ENCODE measurements at regions not wholly inside any gene's neighbourhood (a gene's known extent, or its start where the extent isn't known, plus 50 kb on each side); places are given as distances from the start of the nearest gene placed in this dataset.
A peak's percentile ranks its signal among the peaks of the same experiment; 100 is the strongest.

DNA sequence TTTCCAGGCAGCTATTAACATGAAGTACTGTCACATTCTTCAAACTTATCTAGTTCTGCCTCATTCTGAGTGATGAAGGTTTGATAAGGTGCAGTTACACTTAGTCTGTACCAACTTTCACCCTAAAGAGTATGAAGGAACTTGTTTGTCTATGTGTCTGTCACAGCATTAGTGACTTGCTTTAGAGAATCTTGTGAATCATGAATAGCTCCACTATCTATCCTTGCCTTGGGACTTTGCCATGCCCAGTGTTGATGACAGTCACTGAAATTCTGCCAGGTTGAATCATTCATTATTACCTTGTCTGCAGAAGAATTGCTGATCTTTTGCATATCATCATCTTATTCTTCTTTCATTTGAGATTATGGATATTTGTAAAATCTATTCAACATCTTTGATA is 50.9 kb upstream of the A1CF start:
- no peak for DNase-seq

DNA sequence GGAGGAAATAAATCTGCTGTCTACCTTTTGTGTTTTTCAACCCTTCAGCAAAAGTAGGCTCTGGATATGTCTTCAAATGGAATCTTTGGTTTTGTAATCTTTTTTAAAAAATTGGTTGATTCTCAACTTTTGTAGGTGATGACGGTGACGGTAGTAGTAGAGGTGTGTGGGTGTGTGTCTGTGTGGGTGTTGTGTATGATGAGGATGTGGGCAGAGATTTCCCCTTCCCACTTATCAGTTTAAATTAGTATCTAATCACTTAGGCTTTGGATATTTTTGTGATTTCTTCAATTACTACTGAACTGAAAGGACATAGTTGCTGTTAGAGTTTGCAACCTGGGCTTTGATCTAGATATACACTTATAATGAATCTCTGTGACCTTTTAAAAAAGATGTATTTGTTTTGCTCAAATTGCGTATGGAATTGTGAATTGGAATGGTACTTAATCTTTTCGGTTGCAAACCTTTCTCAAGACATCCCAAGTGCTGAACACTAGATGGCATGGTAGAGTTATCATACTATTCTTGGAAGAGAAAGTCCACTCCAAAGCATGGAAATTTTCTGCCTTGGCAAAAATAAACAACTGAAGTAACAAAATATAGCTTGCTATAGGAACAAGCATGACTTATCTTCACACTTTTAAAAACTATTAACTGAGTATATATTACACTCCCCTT is 51.9 kb upstream of the A1CF start:
- DNase-seq, result no peak

DNA sequence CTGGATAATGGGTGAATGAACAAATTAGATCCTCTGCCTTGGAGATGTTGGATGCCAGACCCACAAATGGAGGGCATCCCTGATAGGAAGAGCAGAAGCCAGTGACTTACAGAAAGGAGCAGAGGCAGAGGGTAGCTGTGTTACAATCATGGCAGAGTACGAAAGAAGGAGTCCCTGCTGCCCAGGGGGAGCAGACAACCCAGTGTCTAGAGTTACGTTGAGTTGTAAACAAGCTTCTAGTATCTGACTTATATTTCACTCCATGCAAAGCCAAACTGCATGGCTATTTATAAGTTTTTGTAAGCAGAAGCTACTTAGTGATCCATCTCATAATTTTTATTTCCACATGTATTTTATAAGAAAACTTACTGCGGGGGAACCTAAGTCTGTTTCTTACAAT is 56.2 kb upstream of the A1CF start:
- DNase-seq, result no peak

DNA sequence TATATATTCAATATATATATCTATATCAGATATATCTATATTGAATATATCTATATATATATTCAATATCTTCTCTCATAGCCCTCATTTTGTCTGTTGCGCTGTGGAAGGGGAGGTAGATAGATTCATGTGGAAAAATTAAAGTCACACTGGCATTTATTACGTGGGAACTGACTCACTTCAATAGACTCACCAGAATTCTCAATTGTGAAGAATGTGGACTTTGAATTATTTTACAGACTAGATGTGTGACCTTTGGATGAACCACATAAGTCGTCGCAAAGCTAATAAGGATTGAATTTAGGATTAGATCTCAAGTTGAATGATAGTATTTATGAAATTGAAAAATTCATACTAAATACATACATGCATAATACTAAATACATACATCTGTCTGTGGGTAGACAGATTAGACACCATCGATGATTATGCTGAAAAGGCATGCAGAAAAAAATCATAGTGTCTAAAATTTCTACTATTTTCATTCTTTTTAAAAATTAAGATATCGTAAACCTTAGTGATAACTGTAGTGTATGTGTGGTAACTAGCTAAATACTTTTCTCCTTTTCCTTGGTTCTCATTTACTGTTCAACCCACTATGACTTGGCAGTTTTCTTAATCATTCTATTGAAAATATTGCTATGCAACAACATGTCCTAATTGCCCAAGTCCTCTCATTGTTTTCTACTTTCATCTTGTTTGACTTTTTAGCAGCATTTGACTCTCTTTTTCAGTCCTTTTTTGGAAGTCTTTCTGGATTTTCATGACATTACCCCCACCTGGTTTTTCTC is 61.8 kb upstream of the A1CF start:
- DNase-seq, result no peak

DNA sequence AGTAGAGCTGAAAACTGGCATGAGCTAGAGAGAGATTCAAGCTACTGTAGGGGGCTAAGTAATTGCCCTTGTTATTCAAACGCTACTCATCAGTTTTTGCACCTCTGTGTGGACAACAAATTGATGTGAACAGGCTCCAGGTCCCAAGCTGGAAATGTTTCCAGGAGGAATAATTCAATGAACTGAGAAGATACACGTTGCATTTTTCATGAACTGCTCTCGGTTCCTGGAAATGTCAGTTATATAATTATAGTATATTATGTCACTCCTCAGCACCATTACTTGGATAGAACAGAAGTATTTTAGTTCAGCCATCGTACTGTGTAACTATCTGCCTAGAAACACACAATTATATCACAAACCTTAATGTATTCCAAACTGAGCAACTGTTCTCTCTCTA is 65.9 kb upstream of the A1CF start:
- DNase-seq, result no peak

DNA sequence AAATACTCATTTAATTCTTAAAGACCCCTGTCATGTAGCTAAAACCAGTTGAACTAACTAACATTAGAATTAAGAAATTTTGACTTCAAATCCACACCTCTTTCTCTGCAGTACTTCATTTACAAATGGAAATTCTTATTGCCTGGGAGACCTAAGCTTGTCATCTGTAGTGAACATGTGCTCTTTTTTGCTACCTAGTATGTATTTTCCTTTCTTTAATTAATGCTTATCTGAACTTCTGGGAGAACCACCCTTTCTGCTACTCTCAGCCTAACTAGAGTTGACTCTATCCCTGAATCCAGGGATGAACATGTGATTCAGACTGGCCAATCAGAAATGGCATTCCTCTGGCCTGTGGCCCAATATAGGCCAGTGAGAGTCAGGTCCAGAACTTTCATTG is 75.9 kb upstream of the A1CF start:
- no peak for DNase-seq

DNA sequence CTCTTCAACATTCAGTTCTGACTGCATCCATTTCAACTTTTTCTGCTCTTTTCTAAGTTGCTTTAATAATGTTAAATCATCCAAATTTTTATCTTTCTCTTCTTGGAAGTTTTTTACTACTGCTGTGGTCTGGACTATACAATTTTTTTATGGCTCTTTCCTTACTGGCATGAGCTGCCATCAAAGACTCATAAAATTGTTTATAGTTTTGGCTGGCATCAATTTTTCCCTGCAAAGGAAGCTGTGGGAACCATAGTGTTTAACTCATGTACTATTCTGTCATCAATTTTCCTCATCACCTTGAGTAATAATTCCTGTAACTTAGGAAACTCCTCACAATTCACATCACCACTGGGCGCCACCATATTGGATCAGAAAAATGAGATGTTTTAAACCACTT is 77.6 kb upstream of the A1CF start:
- DNase-seq, result no peak

DNA sequence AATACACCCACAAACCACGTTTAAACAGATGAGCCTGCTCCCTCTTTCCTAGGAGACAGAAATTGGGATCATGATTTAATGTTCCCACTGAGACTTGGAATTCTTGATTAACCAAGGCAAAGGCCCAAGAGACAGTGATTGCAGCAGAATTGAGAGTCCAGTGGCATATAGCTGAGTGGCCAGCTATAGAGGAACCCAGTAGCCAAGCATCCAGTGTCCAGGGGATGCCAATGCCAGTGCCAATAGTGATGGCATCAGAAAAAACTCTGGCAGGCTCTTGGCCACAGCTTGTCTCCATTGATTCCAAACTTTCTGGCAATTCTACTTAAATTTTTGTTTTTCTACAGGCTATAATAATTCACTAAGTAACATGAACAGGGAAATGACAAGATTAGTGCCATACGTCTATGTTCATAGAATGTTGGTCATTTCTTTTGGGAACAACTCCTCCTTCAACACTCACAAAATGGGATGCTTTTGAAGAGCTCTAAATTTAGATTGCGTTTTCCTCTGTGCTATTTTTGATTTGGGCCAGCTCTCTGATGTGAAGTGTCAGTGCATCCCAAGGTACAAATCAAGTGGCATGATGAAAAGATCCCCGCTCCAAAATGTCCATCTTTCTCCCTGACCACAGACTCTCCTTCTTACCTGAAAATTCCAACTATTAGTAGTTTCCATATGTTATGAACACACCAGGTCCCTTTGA is 83.1 kb upstream of the A1CF start:
- DNase-seq, result no peak

DNA sequence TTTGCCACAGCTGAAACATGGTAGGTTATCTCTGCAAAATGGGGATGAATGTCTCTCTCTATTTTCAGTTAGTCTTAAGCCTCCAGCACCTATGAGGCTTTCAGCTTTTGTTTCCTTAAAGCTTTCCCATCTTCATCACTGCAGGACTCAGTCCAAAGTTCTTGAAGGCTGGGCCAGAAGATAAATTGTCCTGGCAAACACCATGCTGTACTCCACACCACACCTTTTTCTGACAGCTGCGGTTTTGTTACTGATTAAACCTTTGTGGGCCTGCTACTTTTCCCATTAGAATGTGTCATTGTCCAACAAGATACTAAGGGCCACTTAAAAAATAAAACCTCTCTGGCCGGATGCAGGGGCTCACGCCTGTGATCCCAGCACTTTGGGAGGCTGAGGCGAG is 87.2 kb upstream of the A1CF start:
- no peak for DNase-seq

DNA sequence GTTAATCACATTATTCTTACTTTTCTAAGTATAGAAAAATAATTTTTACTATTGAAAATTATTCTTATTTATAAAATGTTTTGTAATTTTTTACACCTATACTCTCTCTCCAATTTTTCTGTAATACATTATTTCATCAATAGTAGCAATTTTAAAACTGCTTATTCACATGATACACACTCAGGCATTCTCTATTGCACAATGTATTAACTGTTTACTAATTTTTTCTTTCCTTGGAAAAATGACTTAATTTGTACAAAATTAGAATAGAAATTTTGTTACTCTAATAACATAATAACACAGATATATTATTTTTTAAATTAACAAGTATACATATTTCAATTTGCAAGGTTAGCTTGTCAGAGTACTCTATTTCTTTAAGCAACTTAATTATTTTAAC is 92.9 kb upstream of the PRKG1 start:
- DNase-seq, result no peak

DNA sequence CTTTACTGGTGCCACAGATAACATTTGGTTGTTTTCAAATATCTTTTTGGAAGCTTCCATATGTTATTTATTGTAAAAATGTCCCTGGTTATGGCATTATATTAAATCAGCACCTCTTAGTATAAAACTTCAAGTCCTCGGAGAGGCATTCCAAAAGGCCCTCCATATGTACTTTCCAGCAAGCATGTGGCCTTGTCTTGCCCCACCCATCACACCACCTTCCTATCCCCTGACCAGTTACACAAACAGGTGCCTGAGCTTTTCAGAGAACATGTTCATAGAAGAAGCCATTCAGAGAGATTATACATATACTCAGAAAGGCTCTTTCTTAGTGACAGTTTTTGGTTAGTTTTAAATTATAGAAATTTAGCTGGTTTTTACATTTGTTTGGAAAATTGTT is 92.4 kb upstream of the PRKG1 start:
- no peak for DNase-seq

DNA sequence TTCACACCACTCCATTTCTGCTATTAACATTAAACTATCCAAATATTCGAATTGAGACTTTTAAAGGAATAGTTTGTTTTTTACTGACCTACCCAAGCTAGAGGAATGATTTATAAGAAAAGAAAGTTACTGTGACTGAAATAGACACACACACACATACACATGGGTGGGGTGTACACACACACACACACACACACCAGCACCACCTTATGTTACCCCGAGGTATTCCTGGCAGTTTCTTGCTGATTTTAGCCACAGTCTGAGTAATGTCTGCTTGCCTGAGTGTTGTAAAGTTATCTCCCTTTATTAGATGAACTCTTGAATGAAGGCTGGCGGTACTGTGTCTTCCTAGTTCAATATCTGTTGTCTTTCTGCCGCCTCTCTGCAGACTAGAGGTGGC is 91.3 kb upstream of the PRKG1 start:
- DNase-seq, result no peak

DNA sequence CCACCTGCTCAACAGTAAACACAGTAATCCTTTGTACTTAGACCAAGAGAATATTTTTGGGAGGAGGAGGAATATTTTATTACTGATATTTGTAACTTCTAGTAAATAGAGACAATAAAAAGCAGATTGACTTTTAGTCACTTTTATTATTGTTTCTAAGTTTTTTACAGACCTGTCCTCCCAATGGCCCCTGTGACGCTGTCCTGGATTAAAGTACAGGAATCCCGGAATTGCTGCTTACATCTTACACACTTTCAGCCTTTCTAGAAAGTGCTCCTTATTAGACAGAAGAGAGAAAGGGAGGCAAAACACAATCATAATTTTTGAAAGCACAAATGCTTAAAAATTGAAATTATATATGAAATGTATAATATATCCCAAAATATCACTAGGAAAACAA is 86.4 kb upstream of the PRKG1 start:
- no peak for DNase-seq

DNA sequence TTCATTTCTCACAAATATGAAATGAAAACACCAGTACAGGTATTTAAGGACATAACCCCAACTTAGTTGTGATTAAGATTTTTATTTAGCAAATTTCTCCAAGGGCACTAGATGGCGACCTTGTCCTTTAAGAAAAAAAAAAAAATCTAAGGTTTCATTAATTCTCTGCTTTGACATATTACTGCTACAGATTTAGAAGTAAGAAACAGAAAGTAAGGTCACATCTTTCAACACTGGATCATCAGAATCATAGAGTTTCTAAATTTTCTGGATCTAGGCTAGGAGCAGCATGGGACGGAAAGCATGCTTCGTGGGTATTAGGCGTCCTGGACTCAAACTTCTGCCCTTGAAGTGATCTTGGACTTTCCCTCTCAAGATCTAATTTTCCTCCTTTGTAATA is 85.5 kb upstream of the PRKG1 start:
- DNase-seq, result no peak

DNA sequence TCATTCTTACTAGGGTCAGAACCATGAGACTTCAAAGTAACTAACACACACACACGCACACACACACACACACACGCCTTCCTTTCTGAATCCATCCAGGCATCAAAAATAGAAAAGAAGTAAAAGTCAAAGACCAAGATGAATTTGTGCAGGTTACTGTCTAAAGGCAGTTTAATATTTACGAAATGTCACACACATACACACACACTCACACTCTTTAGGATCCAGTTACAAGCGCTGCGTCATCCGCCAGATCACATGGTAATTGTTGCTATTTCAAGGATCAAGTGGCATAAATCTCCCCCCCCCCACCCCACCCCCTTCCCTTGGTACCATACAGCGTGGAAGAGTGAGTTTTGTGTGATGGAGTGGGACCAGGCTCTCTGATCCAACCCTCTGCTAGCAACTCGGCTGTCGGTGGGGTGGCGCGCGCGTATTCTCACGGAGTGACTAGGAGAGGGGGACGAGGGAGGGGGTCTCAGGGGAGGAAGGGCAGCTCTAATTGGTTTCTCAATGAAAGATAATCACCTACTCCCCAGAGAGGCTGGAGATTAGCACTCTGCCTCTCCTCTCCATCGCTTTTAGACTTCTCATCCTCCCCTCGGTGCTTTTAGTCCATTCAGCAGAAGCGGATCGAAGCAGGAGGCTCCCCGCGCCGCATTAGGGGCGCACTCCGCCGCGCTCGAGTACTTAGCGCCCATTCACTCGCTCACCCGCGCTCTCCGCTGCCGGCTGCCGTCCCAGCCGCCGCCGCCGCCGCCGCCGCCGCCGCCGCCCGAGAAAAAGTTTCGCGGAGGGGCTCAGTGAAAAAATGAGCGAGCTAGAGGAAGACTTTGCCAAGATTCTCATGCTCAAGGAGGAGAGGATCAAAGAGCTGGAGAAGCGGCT is 83.5 kb upstream of the PRKG1 start:
- DNase-seq, result no peak

DNA sequence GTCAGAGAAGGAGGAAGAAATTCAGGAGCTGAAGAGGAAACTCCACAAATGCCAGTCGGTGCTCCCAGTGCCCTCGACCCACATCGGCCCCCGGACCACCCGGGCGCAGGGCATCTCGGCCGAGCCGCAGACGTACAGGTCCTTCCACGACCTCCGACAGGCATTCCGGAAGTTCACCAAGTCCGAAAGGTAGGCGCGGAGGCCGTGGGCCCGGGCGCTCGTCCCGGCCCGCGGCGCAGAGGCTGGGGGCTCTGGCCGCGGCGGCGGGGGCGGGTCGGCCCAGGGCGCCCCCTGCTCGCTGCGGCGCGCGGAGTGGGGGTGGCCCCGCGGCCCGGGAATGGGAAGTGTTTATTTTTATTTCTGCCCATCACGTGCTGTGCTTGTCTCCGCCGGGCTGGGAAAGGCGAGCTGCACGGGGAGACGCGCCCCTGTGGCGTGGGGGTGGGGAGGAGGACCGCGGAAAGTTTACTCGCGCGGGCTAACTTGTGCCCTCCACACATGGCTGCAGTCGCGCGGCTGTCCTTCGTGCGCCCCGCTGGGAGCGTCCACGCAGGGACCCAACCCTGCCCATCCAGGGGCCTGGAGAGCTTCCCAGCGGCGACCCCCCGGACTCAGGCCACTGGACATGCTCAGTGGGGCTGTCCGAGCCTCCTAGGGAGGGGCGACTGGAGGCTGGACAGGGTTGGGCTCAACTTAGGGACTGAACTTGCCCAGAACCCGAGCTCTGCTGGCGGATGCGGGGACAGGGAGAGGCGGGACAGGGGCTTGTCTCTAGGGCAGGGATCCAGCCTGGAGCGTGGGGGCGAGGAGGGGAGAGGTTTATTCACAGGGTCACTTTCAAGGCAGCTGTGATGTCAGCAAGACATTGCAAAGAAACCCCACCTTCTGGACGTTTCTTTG is 82.6 kb upstream of the PRKG1 start:
- peak; percentile 8 for DNase-seq

DNA sequence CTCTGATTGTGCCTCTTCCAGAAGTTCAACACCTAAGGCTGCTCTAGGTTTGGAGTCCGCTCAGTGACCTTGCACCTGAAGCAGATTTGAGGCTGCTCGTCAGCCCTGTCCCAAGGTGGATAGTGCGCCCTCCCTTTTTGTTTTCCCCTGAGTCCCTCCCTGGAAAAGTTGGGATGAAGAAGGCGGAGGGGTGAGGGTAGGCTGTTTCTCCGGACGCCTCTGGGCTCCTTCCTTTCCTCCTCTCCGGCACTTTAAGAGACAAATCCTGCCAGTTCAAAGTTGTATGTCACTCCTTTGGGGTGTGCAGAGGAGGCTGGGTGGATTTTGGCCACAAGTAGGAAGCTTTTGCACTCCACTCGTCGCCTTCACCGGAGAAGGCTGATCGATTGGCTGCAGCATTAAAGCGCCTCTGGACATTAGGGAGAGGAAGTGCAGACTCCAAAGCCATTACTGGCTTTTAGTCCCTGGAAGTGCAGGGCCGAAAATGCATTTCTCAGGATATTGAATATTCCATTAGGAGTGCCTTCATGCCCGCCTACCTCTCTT is 81.9 kb upstream of the PRKG1 start:
- no peak for DNase-seq

DNA sequence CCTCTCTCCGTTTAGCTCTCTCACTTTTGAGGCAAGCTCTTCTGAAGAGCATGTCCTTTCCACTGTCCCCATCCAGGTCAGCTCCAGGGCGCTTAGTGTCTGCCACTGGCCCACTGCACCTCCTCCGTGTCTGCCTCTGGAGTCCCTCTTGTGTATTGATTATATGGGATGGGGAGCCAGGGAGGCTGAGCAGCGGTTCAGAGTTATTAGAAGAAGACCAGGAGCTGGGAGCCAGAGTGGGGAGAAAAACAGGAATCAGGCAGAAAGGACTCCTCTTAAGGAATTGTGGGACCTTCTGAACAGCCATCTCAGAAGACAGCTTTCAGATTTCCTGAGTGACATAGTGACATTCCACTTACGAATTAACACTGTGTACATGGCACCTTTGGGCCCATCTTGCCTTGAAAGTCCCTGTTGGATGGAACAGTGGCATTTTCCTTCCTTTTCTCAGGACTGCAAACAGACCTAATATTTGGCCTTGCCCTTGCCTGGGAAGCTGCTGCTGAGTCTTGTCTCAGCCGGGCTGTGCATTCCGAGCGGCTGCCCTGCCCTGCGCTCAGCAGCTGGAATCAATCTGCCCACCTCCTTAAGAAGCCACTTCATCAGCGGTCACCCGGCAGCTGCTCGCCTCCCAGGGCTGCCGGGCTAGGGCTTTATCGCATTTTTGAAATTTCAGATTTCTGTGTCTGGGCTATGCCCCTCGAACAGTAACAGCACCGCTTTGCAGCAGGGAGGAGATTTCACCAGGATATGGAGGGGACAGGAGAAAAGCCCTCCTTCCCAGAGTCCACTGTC is 81.1 kb upstream of the PRKG1 start:
- DNase-seq, result no peak

DNA sequence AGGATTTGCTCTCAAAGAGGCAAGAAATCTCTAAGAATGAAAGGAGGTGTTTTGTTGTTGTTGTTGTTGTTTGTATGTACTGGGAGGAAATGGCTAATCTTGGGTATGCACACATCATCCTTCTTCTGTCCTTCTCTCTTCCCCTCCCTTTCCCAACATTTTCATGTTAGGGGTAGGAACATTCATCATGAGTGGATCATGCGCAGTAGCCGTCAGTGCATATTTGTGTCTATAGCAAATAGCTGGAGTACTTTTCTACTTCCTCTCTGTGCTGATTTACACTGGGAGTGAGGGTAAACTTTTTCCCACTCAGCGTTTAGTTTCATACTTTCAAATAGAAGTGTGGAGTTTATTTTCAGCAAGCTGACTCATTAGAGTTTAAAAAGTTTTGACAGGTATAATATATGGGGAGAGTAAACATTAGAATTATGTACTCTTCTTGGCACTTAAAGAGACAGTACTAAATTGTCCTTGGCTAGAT is 80.5 kb upstream of the PRKG1 start:
- no peak for DNase-seq

DNA sequence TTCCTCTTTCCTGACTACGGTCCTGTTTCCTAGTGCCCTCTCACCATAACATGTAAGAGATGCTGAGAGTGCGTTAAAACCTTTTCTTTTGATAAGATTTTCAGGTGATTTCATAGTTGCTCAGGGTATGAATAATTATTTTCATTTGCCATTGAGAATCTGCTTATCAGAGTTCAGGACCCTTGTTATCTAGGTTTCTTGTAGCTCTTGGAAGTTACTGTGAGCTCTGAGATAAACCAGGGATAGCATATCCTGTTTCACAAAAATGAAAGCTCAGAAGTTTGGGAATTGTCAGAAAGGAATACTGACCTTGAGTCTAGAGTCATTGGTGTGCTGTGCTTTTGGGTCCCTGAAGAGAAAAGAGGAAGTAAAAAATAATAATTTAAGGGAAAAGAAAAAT is 76.8 kb upstream of the PRKG1 start:
- no peak for DNase-seq

DNA sequence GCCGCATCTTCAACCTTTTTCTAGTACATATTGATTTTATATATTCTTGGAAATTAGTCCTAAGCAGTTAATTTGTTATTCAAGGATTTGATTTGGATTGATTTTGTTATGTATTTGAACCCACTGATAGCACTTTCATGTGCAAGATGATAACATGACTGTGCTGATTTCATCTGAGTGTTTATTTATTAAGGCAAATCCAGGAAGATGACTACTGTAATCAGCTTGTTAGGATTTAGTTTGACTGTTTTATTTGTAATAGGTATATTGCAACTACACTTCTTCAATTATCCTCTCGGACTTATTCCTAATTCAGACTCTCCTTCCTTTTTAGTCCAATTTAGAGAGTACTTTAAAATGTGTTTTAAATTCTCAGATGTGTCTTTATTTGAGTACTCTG is 75.1 kb upstream of the PRKG1 start:
- no peak for DNase-seq

Data from activated naive CD4-positive, alpha-beta T cell treated with anti-CD3 and anti-CD28 coated beads, Interleukin-2, amount 50 U/mL, for 16 hours (primary cell).